ENCODE measurements at regions not wholly inside any gene's neighbourhood (a gene's known extent, or its start where the extent isn't known, plus 50 kb on each side); places are given as distances from the start of the nearest gene placed in this dataset.

GRCh38 chr6:149194820-149195558, 122.5 kb upstream of the TAB2 start:
- no peak for DNase-seq (ENCODE audit: low spot score)
- H3K9me3 ChIP-seq (ENCODE audit: low read length), result peaks cover 7% of the 10 kb centered on the region
- no peaks in the 10 kb centered on the region for H3K36me3 ChIP-seq (ENCODE audit: insufficient read depth, low read length)
- no peaks in the 10 kb centered on the region for H3K79me2 ChIP-seq (ENCODE audit: insufficient read depth, low read depth, low read length)
- ChIA-PET CTCF (ENCODE audit: unreplicated experiment) (interaction anchor here (0.6 to 0.9 kb wide), 3 partner anchors 178 to 231 kb away, joined by 3 read pairs; no protein-coding TSS in a partner anchor), POLR2A (interaction anchor here (0.6 to 1.7 kb wide), 6 partner anchors 7 to 1588 kb away, joined by 3 to 5 read pairs (median 3); no protein-coding TSS in a partner anchor)
- intact Hi-C loops (cut with micrococcal nuclease; ENCODE audit: unreplicated experiment), result loop anchor here (5.0 kb wide), 2 partner anchors 113 to 168 kb away; no protein-coding TSS in a partner anchor
- no peak overlapping the region for H3K4me3 ChIP-seq (ENCODE audit: low read depth, low read length, poor library complexity, severe bottlenecking)
- TF ChIP-seq CTCF (conservative IDR thresholded peaks at IDR 0.05; ENCODE audit: low read length) (no peak), EZH2phosphoT487 (IDR thresholded peaks at IDR 0.05; ENCODE audit: borderline replicate concordance, low read depth, low read length) (no peak)
- H3K4me1 ChIP-seq (ENCODE audit: insufficient read depth, low read length, poor library complexity, severe bottlenecking), result no peaks in the 10 kb centered on the region
- no peak overlapping the region for H3K4me2 ChIP-seq (ENCODE audit: low read length)
- H2AFZ ChIP-seq (ENCODE audit: low read length), result no peak overlapping the region
- no peaks in the 10 kb centered on the region for H4K20me1 ChIP-seq (ENCODE audit: insufficient read depth, low read length)
- BruUV-seq (replicated peaks), result no TSS peak
- no peak overlapping the region for H3K27ac ChIP-seq (ENCODE audit: low read depth, low read length, poor library complexity, severe bottlenecking)
- H3K9me2 ChIP-seq (ENCODE audit: insufficient read depth, low read length), result no peaks in the 10 kb centered on the region

- Histone ChIP-seq H4K20me1 (ENCODE audit: insufficient read depth, low read length) (no peaks in the 10 kb centered on the region), H3K27ac (ENCODE audit: low read depth, low read length, poor library complexity, severe bottlenecking) (no peak overlapping the region), H3K4me2 (ENCODE audit: low read length) (no peak overlapping the region), H3K4me3 (ENCODE audit: low read depth, low read length, poor library complexity, severe bottlenecking) (no peak overlapping the region), H3K79me2 (ENCODE audit: insufficient read depth, low read depth, low read length) (no peaks in the 10 kb centered on the region), H3K4me1 (ENCODE audit: insufficient read depth, low read length, poor library complexity, severe bottlenecking) (no peaks in the 10 kb centered on the region), H3K36me3 (ENCODE audit: insufficient read depth, low read length) (no peaks in the 10 kb centered on the region), H3K9me2 (ENCODE audit: insufficient read depth, low read length) (no peaks in the 10 kb centered on the region), H3K9me3 (ENCODE audit: low read length) (peaks cover 7% of the 10 kb centered on the region), H2AFZ (ENCODE audit: low read length) (no peak overlapping the region)
- no peak for DNase-seq (ENCODE audit: low spot score)
- ChIA-PET POLR2A (interaction anchor here (0.5 to 1.7 kb wide), 4 partner anchors 9 to 119 kb away, joined by 3 to 4 read pairs (median 3); no protein-coding TSS in a partner anchor), CTCF (ENCODE audit: unreplicated experiment) (interaction anchor here (0.9 kb wide), 1 partner anchor 225 kb away, joined by 3 read pairs; no protein-coding TSS in a partner anchor)
- BruUV-seq (replicated peaks), result no TSS peak
- TF ChIP-seq EZH2phosphoT487 (IDR thresholded peaks at IDR 0.05; ENCODE audit: borderline replicate concordance, low read depth, low read length), result no peak
- TF ChIP-seq CTCF (conservative IDR thresholded peaks at IDR 0.05; ENCODE audit: low read length), result no peak
- intact Hi-C loops (cut with micrococcal nuclease; ENCODE audit: unreplicated experiment), result no loop called here
Measured at GRCh38 chr6:149196091-149196490, 121.4 kb upstream of the TAB2 start.

- peak; percentile 34; the same call in 1 of the 2 replicates for TF ChIP-seq CTCF (conservative IDR thresholded peaks at IDR 0.05; ENCODE audit: low read length)
- no peak for TF ChIP-seq EZH2phosphoT487 (IDR thresholded peaks at IDR 0.05; ENCODE audit: borderline replicate concordance, low read depth, low read length)
- Histone ChIP-seq H2AFZ (ENCODE audit: low read length) (no peak overlapping the region), H3K27ac (ENCODE audit: low read depth, low read length, poor library complexity, severe bottlenecking) (no peak overlapping the region), H3K9me2 (ENCODE audit: insufficient read depth, low read length) (no peaks in the 10 kb centered on the region), H3K79me2 (ENCODE audit: insufficient read depth, low read depth, low read length) (no peaks in the 10 kb centered on the region), H4K20me1 (ENCODE audit: insufficient read depth, low read length) (no peaks in the 10 kb centered on the region), H3K4me2 (ENCODE audit: low read length) (no peak overlapping the region), H3K9me3 (ENCODE audit: low read length) (peaks cover 7% of the 10 kb centered on the region), H3K36me3 (ENCODE audit: insufficient read depth, low read length) (no peaks in the 10 kb centered on the region), H3K4me3 (ENCODE audit: low read depth, low read length, poor library complexity, severe bottlenecking) (no peak overlapping the region), H3K4me1 (ENCODE audit: insufficient read depth, low read length, poor library complexity, severe bottlenecking) (no peaks in the 10 kb centered on the region)
- intact Hi-C loops (cut with micrococcal nuclease; ENCODE audit: unreplicated experiment), result no loop called here
- DNase-seq (ENCODE audit: low spot score), result no peak
- POLR2A ChIA-PET, result interaction anchor here (1.8 kb wide), 1 partner anchor 13 kb away, joined by 4 read pairs; no protein-coding TSS in a partner anchor
- no TSS peak for BruUV-seq (replicated peaks)
- CTCF ChIA-PET (ENCODE audit: unreplicated experiment), result no interaction called here
Measured at GRCh38 chr6:149197482-149197881, 120.0 kb upstream of the TAB2 start.

Measured in OCI-LY7 (cell line).